MM.1S (cell line): ENCODE measurements at regions not wholly inside any gene's neighbourhood (a gene's known extent, or its start where the extent isn't known, plus 50 kb on each side); places are given as distances from the start of the nearest gene placed in this dataset.
A peak's percentile ranks its signal among the peaks of the same experiment; 100 is the strongest.

Experiments used
- DNase-seq: peaks from one replicate; pipeline ENCODE4 v3.0.0-alpha.2; 2015
- H2AFZ ChIP-seq: fragments of 300-600 bp; sonication (generic); 2 replicates; pipeline ENCODE4 v1.6.0; 2016; ENCODE audit warnings: antibody characterized with exemption, low read length
- H3F3A ChIP-seq: fragments of 300-600 bp; sonication (generic); 2 replicates; pipeline ENCODE4 v1.6.1; 2016; ENCODE audit warnings: mild to moderate bottlenecking, antibody characterized with exemption, low read length, moderate library complexity, mixed read lengths; ENCODE audit not compliant: insufficient read depth
- H3K27ac ChIP-seq: fragments of 300-600 bp; sonication (generic); 2 replicates; pipeline ENCODE4 v1.5.1; 2016; ENCODE audit warnings: mild to moderate bottlenecking, low read length
- H3K27me3 ChIP-seq: fragments of 300-600 bp; sonication (generic); replicated peaks from 2 replicates; pipeline ENCODE4 v1.6.0; 2016; ENCODE audit warnings: low read length; ENCODE audit not compliant: insufficient read depth
- H3K36me3 ChIP-seq: fragments of 300-600 bp; sonication (generic); replicated peaks from 2 replicates; pipeline ENCODE4 v1.6.1; 2016; ENCODE audit warnings: mild to moderate bottlenecking, low read length, mixed read lengths; ENCODE audit not compliant: insufficient read depth
- H3K4me1 ChIP-seq: fragments of 300-600 bp; sonication (generic); 2 replicates; pipeline ENCODE4 v1.6.1; 2016; ENCODE audit warnings: low read length, mixed read lengths
- H3K4me2 ChIP-seq: fragments of 300-600 bp; sonication (generic); 2 replicates; pipeline ENCODE4 v1.6.0; 2016; ENCODE audit warnings: low read depth, low read length
- H3K4me3 ChIP-seq: fragments of 300-600 bp; sonication (generic); 2 replicates; pipeline ENCODE4 v1.5.1; 2016; ENCODE audit warnings: low read length, mixed read lengths
- H3K79me2 ChIP-seq: fragments of 300-600 bp; sonication (generic); 2 replicates; pipeline ENCODE4 v1.6.1; 2016; ENCODE audit warnings: mixed run types, low read length, mixed read lengths
- H3K9ac ChIP-seq: fragments of 300-600 bp; sonication (generic); 2 replicates; pipeline ENCODE4 v1.6.1; 2016; ENCODE audit warnings: low read length, mixed read lengths
- H3K9me2 ChIP-seq: fragments of 300-600 bp; sonication (generic); replicated peaks from 2 replicates; pipeline ENCODE4 v1.6.1; 2016; ENCODE audit warnings: mild to moderate bottlenecking, low read length, mixed read lengths; ENCODE audit not compliant: insufficient read depth
- H3K9me3 ChIP-seq: fragments of 300-600 bp; sonication (generic); replicated peaks from 2 replicates; pipeline ENCODE4 v1.6.1; 2016; ENCODE audit warnings: mild to moderate bottlenecking, low read length, mixed read lengths; ENCODE audit not compliant: insufficient read depth
- H4K20me1 ChIP-seq: fragments of 300-600 bp; sonication (generic); 2 replicates; pipeline ENCODE4 v1.6.1; 2016; ENCODE audit warnings: mild to moderate bottlenecking, low read length, moderate library complexity, mixed read lengths; ENCODE audit not compliant: insufficient read depth
- EZH2 ChIP-seq: fragments of 300-600 bp; sonication (generic); optimal IDR thresholded peaks from 2 replicates; pipeline ENCODE3; 2017; ENCODE audit warnings: low read depth, mild to moderate bottlenecking, antibody characterized with exemption, low read length, mixed read lengths
- EZH2phosphoT487 ChIP-seq: fragments of 300-600 bp; sonication (generic); IDR thresholded peaks from 2 replicates; pipeline ENCODE4 v1.6.1; 2018; ENCODE audit warnings: antibody characterized with exemption, low read length
- TF ChIP-seq, protein P1 (sequence below): fragments of 300-600 bp; sonication (generic); IDR thresholded peaks from 2 replicates; pipeline ENCODE4 v1.5.1; 2016; ENCODE audit warnings: antibody characterized with exemption, low read length, mixed read lengths

DNA sequence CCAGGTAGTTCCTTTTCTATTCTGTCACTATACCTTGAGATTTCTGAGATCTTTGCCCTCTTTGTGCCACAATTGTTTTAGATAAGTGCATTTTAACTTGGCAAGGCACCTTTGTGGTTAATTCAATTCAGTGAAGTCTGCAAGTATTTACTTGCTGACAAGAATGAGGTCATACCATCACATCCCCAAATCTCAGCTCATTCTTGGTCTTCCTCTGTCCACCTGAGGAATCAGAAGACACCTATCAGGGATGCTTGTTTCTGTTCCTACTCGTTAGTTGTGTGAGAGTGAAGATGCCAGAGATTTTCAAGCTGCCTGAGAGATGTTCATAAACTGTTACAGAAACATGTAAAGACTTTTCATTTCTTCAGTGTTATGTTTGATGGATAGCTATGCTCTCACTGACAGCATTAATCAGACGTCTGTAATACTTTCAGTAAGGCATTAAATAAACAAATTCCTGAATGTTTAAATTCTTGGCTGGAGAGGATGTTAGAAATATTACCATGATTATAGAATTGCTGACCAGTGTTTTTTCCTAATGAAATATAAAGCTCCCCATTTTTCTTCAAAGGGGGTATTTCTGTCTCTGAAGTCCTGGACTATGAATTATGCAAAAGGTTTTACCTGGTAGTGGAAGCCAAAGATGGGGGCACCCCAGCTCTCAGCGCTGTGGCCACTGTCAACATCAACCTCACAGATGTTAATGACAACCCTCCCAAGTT lies 135.0 kb upstream of the MTNR1B start:
- DNase-seq: no peak
- Histone ChIP-seq H3K27me3 (no peaks in the 10 kb centered on the region), H3K9me3 (no peaks in the 10 kb centered on the region), H3K79me2 (no peaks in the 10 kb centered on the region), H3K4me2 (no peak overlapping the region), H3F3A (peaks cover 9% of the 10 kb centered on the region; the same call in 1 of the 2 replicates), H3K4me3 (no peak overlapping the region), H3K9ac (no peak overlapping the region), H2AFZ (no peak overlapping the region), H3K4me1 (peaks cover 34% of the 10 kb centered on the region), H4K20me1 (no peaks in the 10 kb centered on the region), H3K27ac (no peak overlapping the region), H3K9me2 (no peaks in the 10 kb centered on the region), H3K36me3 (no peaks in the 10 kb centered on the region)
- TF ChIP-seq, protein P1, sequence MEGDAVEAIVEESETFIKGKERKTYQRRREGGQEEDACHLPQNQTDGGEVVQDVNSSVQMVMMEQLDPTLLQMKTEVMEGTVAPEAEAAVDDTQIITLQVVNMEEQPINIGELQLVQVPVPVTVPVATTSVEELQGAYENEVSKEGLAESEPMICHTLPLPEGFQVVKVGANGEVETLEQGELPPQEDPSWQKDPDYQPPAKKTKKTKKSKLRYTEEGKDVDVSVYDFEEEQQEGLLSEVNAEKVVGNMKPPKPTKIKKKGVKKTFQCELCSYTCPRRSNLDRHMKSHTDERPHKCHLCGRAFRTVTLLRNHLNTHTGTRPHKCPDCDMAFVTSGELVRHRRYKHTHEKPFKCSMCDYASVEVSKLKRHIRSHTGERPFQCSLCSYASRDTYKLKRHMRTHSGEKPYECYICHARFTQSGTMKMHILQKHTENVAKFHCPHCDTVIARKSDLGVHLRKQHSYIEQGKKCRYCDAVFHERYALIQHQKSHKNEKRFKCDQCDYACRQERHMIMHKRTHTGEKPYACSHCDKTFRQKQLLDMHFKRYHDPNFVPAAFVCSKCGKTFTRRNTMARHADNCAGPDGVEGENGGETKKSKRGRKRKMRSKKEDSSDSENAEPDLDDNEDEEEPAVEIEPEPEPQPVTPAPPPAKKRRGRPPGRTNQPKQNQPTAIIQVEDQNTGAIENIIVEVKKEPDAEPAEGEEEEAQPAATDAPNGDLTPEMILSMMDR: no peak
- TF ChIP-seq EZH2: no peak
- TF ChIP-seq EZH2phosphoT487: no peak

DNA sequence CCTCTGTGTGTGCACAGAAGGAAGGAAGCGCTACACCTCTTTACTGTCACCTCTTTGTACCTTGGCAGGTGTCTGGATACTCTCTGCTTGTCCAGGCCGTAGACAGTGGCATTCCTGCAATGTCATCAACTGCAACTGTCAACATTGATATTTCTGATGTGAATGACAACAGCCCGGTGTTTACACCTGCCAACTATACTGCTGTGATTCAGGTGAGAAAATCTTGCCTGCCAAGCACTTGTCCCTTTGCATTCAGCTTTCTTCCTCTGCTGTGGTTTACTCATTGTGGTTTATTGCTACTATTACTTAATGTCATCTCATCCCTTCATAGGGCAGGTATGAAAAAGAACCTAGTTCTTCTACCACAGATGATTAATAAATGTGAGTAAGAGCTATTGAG lies 131.9 kb upstream of the MTNR1B start:
- Histone ChIP-seq H3K27me3 (no peaks in the 10 kb centered on the region), H3F3A (no peaks in the 10 kb centered on the region), H3K4me2 (no peak overlapping the region), H3K9me2 (no peaks in the 10 kb centered on the region), H3K4me1 (peaks cover 14% of the 10 kb centered on the region; the same call in 1 of the 2 replicates), H3K9ac (no peak overlapping the region), H3K27ac (no peak overlapping the region; the same call in 1 of the 2 replicates), H3K79me2 (no peaks in the 10 kb centered on the region), H3K4me3 (no peak overlapping the region), H3K9me3 (no peaks in the 10 kb centered on the region), H2AFZ (no peak overlapping the region), H4K20me1 (no peaks in the 10 kb centered on the region), H3K36me3 (no peaks in the 10 kb centered on the region)
- TF ChIP-seq EZH2phosphoT487: no peak
- TF ChIP-seq, protein P1: no peak
- TF ChIP-seq EZH2: no peak
- DNase-seq: peak; percentile 40

DNA sequence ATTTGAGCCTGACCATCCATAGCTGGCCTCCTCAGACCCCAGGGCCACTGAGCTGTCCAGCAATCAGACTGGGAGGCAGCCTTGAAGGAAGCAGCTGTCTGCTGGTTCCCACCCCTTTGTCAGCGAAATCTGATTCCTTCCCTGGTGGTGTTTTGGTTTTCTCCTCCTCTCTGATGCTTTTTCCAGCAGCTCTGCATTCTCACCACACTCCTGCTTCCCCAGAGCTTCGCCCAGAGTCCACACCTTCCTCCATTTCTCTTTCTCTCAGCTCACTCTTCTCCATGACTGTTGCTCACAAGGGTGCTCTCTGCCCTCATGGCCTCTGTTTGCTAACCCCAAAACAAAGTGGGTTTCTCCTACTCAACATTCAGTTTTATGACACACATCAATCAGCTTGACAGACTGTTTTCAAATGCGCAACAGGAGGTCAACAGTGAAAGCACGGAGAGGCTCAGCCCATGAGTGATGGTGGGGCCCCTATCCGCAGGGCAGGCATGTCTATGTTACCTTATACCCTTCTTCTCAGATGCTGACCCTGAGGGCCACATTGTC lies 130.6 kb upstream of the MTNR1B start:
- Histone ChIP-seq H3K79me2 (no peaks in the 10 kb centered on the region), H3K4me1 (peaks cover 12% of the 10 kb centered on the region; the same call in 1 of the 2 replicates), H3K4me3 (no peak overlapping the region), H3K9me3 (no peaks in the 10 kb centered on the region), H3F3A (no peaks in the 10 kb centered on the region), H4K20me1 (no peaks in the 10 kb centered on the region), H3K9ac (no peak overlapping the region), H2AFZ (no peak overlapping the region), H3K36me3 (no peaks in the 10 kb centered on the region), H3K9me2 (no peaks in the 10 kb centered on the region), H3K27me3 (no peaks in the 10 kb centered on the region), H3K4me2 (no peak overlapping the region), H3K27ac (no peak overlapping the region)
- TF ChIP-seq, protein P1: no peak
- no peak for TF ChIP-seq EZH2phosphoT487
- no peak for TF ChIP-seq EZH2
- no peak for DNase-seq
